ENCODE measurements at regions not wholly inside any gene's neighbourhood (a gene's known extent, or its start where the extent isn't known, plus 50 kb on each side); places are given as distances from the start of the nearest gene placed in this dataset.

DNA sequence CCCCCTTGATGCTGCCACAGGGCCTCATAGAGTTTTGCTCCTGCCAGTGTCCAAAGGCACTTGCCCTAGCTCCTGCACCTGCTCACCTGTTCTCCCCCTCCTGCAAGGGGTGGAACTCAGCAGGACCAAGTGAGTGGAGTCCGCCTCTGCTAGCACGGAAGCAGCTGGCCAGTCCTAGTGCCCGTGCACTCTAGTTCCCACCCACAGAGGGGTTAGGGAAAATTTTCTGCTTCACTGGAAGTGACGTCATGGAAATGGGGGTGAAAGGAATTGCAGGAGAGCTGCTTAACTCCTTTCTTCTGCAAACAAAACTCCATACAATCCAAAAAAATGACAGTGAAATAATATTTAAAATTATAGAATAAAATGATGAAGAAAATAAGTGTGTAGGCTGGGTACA, 609.7 kb upstream of the SLITRK1 start:
- DNase-seq: no peak

DNA sequence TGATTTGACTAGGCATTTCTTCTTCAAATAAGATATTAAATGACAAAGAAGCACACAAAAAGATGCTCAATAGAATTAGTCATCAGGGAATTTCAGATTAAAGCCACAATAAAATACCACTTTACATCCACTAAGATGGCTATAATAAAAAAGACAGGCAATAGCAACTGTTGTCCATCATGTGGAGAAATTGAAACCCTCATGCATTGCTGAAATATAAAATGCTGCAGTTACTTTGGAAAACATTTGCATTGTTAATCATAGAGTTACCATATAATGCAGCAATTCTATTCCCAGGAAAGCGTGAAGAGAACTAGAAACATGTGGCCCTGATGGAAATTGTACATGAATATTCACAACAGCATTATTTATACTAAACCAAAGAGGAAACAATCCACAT, 605.5 kb upstream of the SLITRK1 start:
- DNase-seq: no peak

DNA sequence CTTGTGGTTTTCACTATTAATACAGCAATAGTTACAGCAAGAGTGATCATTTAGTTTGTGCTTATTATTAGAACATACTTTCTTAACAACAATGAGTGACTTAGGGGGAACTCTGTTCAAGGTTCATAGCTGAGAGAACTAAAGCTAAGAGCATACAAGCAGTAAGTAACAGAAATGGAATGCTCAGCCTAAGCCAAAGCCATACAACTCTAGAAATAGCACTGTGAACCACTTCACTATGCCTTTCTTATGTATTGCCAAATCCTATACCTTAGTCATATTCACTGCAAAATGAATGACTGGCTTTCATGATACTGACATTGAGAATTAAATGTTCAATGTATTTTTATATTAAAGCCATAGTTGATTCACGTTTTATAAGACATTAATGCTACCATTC, 599.7 kb upstream of the SLITRK1 start:
- no peak for DNase-seq

- DNase-seq: no peak
Measured at GRCh38 chr13:84479656-84480055, 597.4 kb upstream of the SLITRK1 start.

DNA sequence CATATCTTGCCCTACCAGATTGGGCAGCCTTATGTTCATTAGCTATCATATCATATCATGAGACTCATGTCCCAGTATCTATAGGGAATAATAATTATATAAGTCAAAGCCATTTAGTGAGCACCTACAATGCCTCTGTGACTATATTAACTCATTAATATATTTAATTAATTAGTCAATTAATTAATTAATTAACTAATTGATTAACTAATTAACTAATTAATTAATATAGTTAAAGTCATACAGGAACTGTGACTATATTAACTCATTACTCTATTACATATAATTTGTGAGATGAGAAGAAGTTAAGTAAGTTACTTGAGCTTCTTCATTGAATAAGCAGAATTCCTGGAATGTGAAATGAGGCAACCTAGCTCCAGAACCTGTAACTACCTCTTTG, 588.3 kb upstream of the SLITRK1 start:
- no peak for DNase-seq

DNA sequence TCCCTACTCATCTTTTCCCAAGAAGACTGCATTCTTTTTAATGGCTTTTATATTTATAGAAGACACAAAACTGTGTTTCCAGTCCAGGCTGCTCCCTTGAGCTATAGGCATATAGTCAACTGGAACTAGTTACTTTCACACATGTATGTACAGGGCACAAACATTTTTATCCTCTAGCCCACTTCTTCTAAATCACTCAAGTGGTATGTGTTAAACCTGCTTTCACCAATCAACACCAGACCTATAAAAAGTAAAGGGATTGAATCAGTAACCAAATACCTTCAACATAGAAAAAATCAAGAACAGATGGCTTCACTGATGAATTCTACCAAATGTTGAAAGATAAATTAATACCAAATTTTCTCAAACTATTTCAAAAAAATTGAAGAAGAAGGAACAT, 584.2 kb upstream of the SLITRK1 start:
- no peak for DNase-seq

- no peak for DNase-seq
Measured at GRCh38 chr13:84460989-84461388, 578.7 kb upstream of the SLITRK1 start.

- DNase-seq: no peak
Measured at GRCh38 chr13:84455143-84455905, 573.0 kb upstream of the SLITRK1 start.

DNA sequence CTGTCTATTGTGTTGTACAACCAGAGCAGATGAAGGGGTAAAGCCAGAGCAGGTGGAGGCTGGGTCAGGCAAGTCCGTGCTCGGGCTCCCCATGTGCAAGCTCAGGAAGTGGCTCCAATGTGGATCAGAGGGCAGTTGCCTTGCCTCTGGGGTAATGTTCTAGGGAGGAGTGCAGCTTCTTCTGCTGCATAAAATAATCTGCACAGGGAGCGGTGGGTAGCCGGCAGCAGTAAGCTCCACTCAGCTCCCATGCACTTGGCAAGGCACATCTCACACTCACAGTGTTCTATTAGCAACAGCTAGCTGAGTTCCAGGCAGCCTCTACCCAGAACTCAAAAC, 565.3 kb upstream of the SLITRK1 start:
- no peak for DNase-seq

DNA sequence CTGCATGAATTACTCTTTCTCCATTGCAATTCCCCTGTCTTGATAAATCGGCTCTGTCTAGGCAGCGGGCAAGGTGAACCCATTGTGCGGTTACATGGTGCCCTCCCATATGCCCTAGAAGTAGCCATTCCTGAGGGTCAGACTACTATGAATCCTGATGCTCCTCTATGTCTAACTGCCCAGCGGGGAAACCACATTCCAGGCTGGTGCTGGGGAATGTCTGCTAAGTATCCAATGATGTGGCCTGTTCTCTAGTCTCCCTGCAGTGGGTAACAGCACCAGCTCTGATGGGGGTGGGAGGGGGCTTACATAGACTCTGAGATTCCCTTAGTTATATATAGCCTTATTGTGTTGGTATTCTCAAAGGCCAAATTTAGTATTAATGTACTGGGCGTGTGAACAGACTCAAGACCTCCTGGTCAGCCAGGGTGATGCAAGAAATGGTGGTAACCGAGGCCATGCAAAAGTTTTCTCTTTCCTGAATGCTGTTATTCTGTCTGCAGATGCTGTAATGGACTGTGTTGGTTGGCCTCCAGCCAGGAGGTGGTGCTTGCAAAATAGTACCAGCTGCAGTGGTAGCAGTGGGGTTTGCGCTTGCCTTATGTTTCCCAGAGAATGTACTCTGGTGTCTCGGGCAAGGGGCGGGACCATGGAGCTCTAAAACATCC, 564.8 kb upstream of the SLITRK1 start:
- DNase-seq: no peak

DNA sequence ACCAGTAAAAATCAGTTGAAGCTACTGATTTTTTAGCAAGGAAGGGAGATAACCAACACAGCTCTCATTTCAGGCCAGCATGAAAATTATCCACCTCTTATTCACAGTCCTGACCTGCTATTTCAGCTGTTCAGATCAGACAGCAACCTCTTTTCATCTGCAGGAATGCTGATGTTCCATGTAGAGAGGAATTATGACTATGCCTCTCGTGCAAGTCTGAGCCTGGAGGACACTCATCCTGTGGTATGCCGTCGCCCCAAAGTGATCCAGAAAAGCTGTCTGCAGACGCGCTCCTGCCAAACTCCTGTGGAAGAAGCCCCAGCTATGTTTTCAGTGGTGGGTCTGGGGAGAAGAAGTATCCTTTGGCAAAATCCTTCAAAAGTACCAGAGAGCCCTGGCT, 563.5 kb upstream of the SLITRK1 start:
- no peak for DNase-seq

GRCh38 chr13:84443463-84443862, 561.2 kb upstream of the SLITRK1 start:
- no peak for DNase-seq

DNA sequence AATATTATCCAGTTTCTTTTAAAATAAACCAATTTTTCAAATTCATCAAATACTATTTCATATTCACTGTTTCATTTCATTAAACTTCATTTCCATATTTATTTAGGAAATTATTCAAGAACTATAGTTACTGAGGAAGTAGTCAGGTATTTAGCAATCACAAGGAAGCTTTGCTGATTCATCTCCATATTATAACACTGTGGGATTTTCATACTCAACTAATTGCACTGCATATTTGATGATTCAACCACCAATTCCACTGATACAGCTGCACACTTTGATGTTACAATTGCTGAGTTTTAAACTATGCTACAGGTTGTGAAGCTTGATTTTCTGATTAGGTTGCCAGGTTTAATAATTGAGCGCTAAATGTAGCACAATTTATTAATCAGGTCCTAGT, 556.8 kb upstream of the SLITRK1 start:
- no peak for DNase-seq

DNA sequence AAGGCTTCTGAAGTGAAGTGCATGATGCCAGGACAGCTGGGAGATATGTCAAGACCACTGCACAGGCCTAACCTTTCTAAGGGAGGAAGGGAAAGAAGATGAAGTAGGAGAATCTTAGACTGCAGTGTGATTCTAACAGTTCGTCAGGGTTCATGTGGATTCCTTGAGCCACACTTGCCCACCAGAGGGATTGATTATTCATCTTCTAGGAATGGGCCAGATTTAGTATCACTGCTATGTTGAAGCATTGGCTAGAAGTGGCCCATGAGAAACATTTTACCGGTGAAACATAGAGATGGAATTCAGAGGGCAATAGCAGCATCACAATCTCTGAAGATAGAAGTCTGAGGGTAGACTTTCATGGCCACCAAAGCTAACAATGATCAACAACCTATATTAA, 550.8 kb upstream of the SLITRK1 start:
- DNase-seq: no peak

- no peak for DNase-seq
Measured at GRCh38 chr13:84431646-84432045, 549.4 kb upstream of the SLITRK1 start.

- DNase-seq: no peak
Measured at GRCh38 chr13:84430446-84430845, 548.2 kb upstream of the SLITRK1 start.

DNA sequence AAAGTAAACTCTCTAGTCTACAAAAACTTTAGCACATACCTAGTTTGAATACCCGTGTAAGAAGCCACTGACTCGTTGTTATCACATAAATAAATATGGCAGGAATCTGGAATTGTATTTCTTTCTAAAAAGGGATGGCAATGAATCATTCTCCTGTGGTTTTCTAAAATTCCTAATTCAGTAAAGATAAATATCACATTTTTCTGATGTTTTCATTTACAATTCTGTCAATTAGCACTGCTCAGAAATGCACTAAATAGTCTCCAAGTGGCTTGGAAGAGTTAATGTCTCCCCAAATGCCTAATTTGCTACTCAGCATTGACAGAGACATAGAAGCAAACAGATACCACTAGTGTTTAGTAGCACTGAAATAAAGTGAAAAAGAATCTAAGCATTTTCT, 547.7 kb upstream of the SLITRK1 start:
- no peak for DNase-seq

DNA sequence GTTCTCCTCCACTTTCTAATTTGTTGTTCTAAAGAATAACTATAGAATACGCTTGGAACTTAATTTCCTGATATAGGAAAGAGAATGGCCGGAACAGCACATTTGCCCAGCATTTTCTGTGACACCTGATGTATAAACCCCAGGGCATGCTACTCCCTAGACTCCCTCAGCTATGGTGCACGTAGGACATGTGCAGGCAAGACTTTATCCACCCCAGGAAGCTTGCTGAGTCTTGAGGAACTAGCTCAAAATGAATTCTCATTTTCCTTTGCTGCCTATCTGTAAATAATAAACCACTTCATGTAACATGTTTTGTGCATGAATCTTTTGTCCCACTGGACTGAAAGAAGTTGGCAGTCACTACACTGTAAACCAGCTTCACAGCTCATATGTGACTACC, 535.8 kb upstream of the SLITRK1 start:
- no peak for DNase-seq

DNA sequence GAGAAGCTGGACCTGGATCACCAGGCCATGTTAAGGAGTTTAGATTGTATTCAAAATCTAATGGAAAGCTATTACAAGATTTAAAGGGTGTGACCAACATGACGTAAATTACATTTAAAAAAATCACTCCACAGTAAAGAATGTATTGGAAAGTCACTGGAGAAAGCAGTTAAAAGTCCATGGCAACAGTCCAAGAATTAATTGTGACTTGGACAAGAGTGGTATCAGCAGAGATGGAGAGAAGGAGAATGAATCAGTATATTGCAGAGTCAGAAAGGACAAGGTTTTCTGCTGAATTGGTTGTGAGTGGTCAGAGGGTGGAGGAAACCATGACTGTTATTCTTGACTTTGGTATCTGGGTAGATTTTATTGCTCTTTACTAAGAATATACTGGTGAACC, 535.1 kb upstream of the SLITRK1 start:
- DNase-seq: no peak

DNA sequence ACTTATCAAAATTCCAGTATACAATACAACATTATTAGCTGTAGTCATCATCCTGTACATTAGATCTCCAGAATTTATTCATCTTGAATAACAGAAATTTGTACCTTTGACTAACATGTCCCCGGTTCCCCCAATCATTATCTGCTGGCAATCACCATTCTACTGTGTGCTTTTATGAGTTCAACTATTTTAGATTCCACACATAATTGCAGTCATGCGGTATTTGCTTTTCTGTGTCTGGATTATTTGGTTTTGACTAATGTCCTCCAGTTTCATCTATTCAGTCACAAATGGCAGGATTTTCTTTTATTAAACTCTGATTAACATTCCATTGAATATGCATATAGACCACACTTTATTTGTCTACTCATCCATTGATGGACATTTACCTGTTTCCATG, 530.7 kb upstream of the SLITRK1 start:
- DNase-seq: no peak

GRCh38 chr13:84405286-84405685, 523.0 kb upstream of the SLITRK1 start:
- no peak for DNase-seq

DNA sequence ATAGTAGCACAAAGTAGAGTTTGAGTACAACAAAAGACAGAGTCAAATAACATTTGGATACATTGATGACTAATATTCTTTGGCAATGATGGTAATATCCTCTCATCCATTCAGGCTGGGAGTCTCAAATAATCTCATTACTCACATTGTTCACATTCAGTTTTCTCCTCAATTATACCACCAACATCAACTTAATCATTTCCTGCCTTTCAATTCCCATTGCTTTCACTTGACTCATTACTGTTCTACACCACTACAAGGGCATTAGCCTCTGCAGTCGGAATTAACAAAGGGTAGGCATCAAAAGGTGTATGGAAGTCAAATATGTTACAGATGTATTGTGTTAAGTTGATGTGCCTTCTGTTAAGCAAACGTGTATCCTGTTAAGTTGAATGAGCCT, 518.4 kb upstream of the SLITRK1 start:
- peak in 1 of 2 experiments; percentile 12 for DNase-seq

DNA sequence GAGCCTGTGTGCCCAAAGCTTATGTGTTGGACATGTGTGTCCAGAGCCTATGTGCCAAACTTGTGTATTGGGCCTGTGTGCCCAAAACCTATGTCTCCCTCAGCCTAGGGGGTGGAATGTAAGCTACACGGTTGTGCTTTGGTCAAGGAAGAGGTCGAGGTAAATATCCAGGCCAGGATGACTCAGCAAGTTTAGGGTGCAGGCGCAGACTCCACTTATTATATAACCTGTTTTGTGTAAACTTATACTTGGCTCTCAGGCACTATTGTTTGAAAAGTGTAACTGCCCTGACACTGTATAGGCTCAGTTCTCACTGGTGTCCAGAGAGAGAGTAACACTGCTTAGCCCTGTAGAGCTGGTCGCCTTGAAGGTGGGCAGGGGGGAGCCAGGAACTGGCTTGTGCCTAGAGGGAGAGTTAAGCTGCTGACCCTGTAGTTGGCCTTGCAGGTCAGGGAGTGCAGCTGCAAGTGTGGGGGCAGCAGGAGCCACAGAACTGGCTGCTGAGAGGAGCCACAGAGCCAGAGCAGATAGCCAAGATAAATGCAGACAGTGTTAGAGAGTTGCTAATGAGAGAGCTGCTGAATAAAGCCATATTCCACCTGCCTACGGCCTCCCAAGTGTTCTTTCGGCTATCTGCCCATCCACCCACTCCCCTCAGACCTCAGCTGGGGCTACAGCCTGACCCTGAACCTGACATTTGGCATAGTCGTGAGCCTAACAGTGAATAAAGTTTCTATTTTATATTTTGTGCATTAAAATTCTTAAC, 517.2 kb upstream of the SLITRK1 start:
- DNase-seq: no peak

GRCh38 chr13:84393981-84394625, 511.8 kb upstream of the SLITRK1 start:
- DNase-seq: no peak
